Ishikawa (cell line): ENCODE measurements at regions not wholly inside any gene's neighbourhood (a gene's known extent, or its start where the extent isn't known, plus 50 kb on each side); places are given as distances from the start of the nearest gene placed in this dataset.

Source experiments
- CEBPB ChIP-seq: IDR thresholded peaks from 2 replicates; pipeline ENCODE4 v1.6.1; 2012
- CREB1 ChIP-seq: IDR thresholded peaks from 2 replicates; pipeline ENCODE4 v1.6.1; 2012; ENCODE audit warnings: low read depth
- EGR1 ChIP-seq: IDR thresholded peaks from 2 replicates; pipeline ENCODE4 v1.6.1; 2012
- EP300 ChIP-seq: IDR thresholded peaks from 2 replicates; pipeline ENCODE4 v1.6.1; 2012; ENCODE audit warnings: borderline replicate concordance
- FOXM1 ChIP-seq: IDR thresholded peaks from 2 replicates; pipeline ENCODE4 v1.6.1; 2012; ENCODE audit warnings: low read depth, borderline replicate concordance
- MAX ChIP-seq: IDR thresholded peaks from 2 replicates; pipeline ENCODE4 v1.6.1; 2012
- NFIC ChIP-seq: IDR thresholded peaks from 2 replicates; pipeline ENCODE4 v1.6.1; 2012
- RAD21 ChIP-seq: IDR thresholded peaks from 2 replicates; pipeline ENCODE4 v1.6.1; 2012; ENCODE audit warnings: low read depth
- REST ChIP-seq: IDR thresholded peaks from 2 replicates; pipeline ENCODE4 v1.6.1; 2012; ENCODE audit warnings: low read depth, mild to moderate bottlenecking
- TAF1 ChIP-seq: IDR thresholded peaks from 2 replicates; pipeline ENCODE4 v1.6.1; 2012; ENCODE audit warnings: low read depth, mild to moderate bottlenecking
- TCF12 ChIP-seq: IDR thresholded peaks from 2 replicates; pipeline ENCODE4 v1.6.1; 2012; ENCODE audit warnings: low read depth
- TEAD4 ChIP-seq: IDR thresholded peaks from 2 replicates; pipeline ENCODE4 v1.6.1; 2012
- USF1 ChIP-seq: IDR thresholded peaks from 2 replicates; pipeline ENCODE4 v1.6.1; 2012
- YY1 ChIP-seq: IDR thresholded peaks from 2 replicates; pipeline ENCODE4 v1.6.1; 2012; ENCODE audit warnings: low read depth
- ZBTB7A ChIP-seq: IDR thresholded peaks from 2 replicates; pipeline ENCODE4 v1.6.1; 2012; ENCODE audit warnings: low read depth

- TF ChIP-seq NFIC = no peak
- TF ChIP-seq CREB1 = no peak
- TF ChIP-seq CEBPB = no peak
- no peak for TF ChIP-seq TCF12
- TF ChIP-seq REST = no peak
Observed at GRCh38 chr1:192418552-192419285, 101.9 kb downstream of the RGS21 start.

GRCh38 chr1:192430644-192431043 is 113.9 kb downstream of the RGS21 start:
- TF ChIP-seq CEBPB (no peak), YY1 (no peak), NFIC (no peak), EGR1 (no peak), TAF1 (no peak), TEAD4 (no peak), FOXM1 (no peak), ZBTB7A (no peak), CREB1 (no peak), USF1 (no peak), TCF12 (no peak)

GRCh38 chr1:192435704-192436103 is 118.9 kb downstream of the RGS21 start:
- TF ChIP-seq FOXM1 (no peak), RAD21 (no peak), USF1 (no peak)

- TF ChIP-seq CEBPB = no peak
- TF ChIP-seq TAF1 = no peak
- no peak for TF ChIP-seq EGR1
- TF ChIP-seq RAD21 = no peak
- TF ChIP-seq MAX = no peak
- TF ChIP-seq ZBTB7A = no peak
- no peak for TF ChIP-seq EP300
- TF ChIP-seq TCF12 = no peak
- TF ChIP-seq NFIC = no peak
- TF ChIP-seq FOXM1 = no peak
- TF ChIP-seq REST = no peak
- TF ChIP-seq TEAD4 = no peak
- no peak for TF ChIP-seq YY1
- no peak for TF ChIP-seq CREB1
- no peak for TF ChIP-seq USF1
Observed at GRCh38 chr1:192436441-192437078, 119.8 kb downstream of the RGS21 start.

- TF ChIP-seq FOXM1 (no peak), RAD21 (no peak), MAX (no peak), NFIC (no peak), EGR1 (no peak), EP300 (no peak), TCF12 (no peak), TEAD4 (no peak), USF1 (no peak), ZBTB7A (no peak), TAF1 (no peak), REST (no peak), CEBPB (no peak), CREB1 (no peak), YY1 (no peak)
Observed at GRCh38 chr1:192438737-192439136, 121.9 kb downstream of the RGS21 start.
